ENCODE measurements at regions not wholly inside any gene's neighbourhood (a gene's known extent, or its start where the extent isn't known, plus 50 kb on each side); places are given as distances from the start of the nearest gene placed in this dataset.

GRCh38 chr11:80440835-80441234 is 1000.0 kb upstream of the TENM4 start:
- TF ChIP-seq NFRKB (IDR thresholded peaks at IDR 0.05): no peak
- no peak for TF ChIP-seq ELF4 (IDR thresholded peaks at IDR 0.05)
- TF ChIP-seq LEF1 (IDR thresholded peaks at IDR 0.05; ENCODE audit: borderline replicate concordance): no peak
- TF ChIP-seq, protein P1, sequence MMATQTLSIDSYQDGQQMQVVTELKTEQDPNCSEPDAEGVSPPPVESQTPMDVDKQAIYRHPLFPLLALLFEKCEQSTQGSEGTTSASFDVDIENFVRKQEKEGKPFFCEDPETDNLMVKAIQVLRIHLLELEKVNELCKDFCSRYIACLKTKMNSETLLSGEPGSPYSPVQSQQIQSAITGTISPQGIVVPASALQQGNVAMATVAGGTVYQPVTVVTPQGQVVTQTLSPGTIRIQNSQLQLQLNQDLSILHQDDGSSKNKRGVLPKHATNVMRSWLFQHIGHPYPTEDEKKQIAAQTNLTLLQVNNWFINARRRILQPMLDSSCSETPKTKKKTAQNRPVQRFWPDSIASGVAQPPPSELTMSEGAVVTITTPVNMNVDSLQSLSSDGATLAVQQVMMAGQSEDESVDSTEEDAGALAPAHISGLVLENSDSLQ (IDR thresholded peaks at IDR 0.05): no peak
- no peak for TF ChIP-seq SP1 (IDR thresholded peaks at IDR 0.05)
- no peak for TF ChIP-seq ARNT (IDR thresholded peaks at IDR 0.05)
- TF ChIP-seq FOXK2 (IDR thresholded peaks at IDR 0.05): no peak
- TF ChIP-seq FOXM1 (IDR thresholded peaks at IDR 0.05; ENCODE audit: borderline replicate concordance): no peak
- TF ChIP-seq HDGF (IDR thresholded peaks at IDR 0.05; ENCODE audit: borderline replicate concordance): no peak
- TF ChIP-seq FOXA1 (IDR thresholded peaks at IDR 0.05): no peak
- no peak for TF ChIP-seq CTBP1 (IDR thresholded peaks at IDR 0.05; ENCODE audit: borderline replicate concordance)
- no peak for TF ChIP-seq TARDBP (IDR thresholded peaks at IDR 0.05)
- TF ChIP-seq SUZ12 (IDR thresholded peaks at IDR 0.05): no peak
